ENCODE measurements at regions not wholly inside any gene's neighbourhood (a gene's known extent, or its start where the extent isn't known, plus 50 kb on each side); places are given as distances from the start of the nearest gene placed in this dataset.

- Histone ChIP-seq H3K27me3 (ENCODE audit: control insufficient read depth, insufficient read depth) (no peaks in the 10 kb centered on the region), H3K4me3 (ENCODE audit: low read length) (no peak overlapping the region), H3K9me3 (ENCODE audit: control insufficient read depth, low read length) (no peaks in the 10 kb centered on the region), H3K27ac (ENCODE audit: low read length) (no peak overlapping the region), H3K4me1 (ENCODE audit: control insufficient read depth, insufficient read depth, low read length) (no peaks in the 10 kb centered on the region)
- DNase-seq = no peak
- no peak for ATAC-seq
- intact Hi-C loops (cut with DNase I) = no loop called here
These were observed 329.3 kb upstream of the NR5A2 start for GRCh38 chr1:199698222-199698621.

- 79% methylated on average over 4 of the region's 4 CpGs for WGBS
- Histone ChIP-seq H3K9me3 (ENCODE audit: control insufficient read depth, low read length) (no peaks in the 10 kb centered on the region), H3K4me1 (ENCODE audit: control insufficient read depth, insufficient read depth, low read length) (no peaks in the 10 kb centered on the region), H3K27me3 (ENCODE audit: control insufficient read depth, insufficient read depth) (no peaks in the 10 kb centered on the region), H3K27ac (ENCODE audit: low read length) (no peak overlapping the region), H3K4me3 (ENCODE audit: low read length) (no peak overlapping the region)
- intact Hi-C loops (cut with DNase I) = no loop called here
- DNase-seq = no peak
- no peak for ATAC-seq
These were observed 327.0 kb upstream of the NR5A2 start for GRCh38 chr1:199700551-199700950.

- no peak overlapping the region for H3K4me3 ChIP-seq (ENCODE audit: low read length)
- no peaks in the 10 kb centered on the region for H3K27me3 ChIP-seq (ENCODE audit: control insufficient read depth, insufficient read depth)
- WGBS = 80% methylated on average over 2 of the region's 2 CpGs
- DNase-seq (no peak), ATAC-seq (no peak)
- intact Hi-C loops (cut with DNase I) = no loop called here
- H3K4me1 ChIP-seq (ENCODE audit: control insufficient read depth, insufficient read depth, low read length) = no peaks in the 10 kb centered on the region
- no peak overlapping the region for H3K27ac ChIP-seq (ENCODE audit: low read length)
- no peaks in the 10 kb centered on the region for H3K9me3 ChIP-seq (ENCODE audit: control insufficient read depth, low read length)
These were observed 325.8 kb upstream of the NR5A2 start for GRCh38 chr1:199701726-199702125.

DNA sequence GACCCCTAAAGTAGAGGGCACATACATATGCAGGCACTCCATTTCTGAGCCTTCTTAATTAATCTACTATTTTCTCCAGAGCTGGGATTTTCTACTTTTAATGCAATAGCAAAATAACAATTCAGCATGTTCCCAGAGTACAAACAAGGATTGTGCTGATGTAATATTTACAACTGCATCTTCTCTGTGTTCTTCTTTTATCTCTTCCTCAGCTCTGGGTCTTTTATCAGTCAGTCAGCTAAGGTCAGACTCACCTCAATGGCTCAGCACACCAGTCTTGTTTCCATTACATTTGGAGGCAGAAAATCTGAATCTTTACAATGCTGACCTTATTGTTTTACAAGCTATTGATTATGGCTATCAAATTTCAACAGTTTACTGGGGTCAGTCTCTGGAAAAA is 323.3 kb upstream of the NR5A2 start:
- no peak for ATAC-seq

DNA sequence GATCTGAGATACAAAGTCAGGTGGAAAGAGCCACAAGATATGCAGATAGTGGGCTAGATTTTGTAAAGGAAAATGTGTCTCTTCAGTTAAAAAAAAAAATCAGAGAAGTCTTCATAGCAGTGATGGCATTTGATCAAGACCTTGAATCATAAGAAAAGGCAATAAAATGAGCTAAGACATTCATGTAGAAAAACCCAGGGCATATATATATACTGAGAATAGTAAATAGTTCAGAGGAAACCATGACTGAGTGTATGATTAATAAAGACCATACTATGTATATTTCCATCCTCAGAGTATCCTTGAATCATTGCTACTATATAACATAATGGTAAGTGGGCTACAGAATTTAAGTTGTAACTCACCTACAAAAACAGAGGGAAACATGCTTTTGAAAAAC is 321.7 kb upstream of the NR5A2 start:
- Histone ChIP-seq H3K9me3 (ENCODE audit: control insufficient read depth, low read length) (no peaks in the 10 kb centered on the region), H3K27ac (ENCODE audit: low read length) (no peak overlapping the region), H3K4me1 (ENCODE audit: control insufficient read depth, insufficient read depth, low read length) (no peaks in the 10 kb centered on the region), H3K4me3 (ENCODE audit: low read length) (no peak overlapping the region), H3K27me3 (ENCODE audit: control insufficient read depth, insufficient read depth) (no peaks in the 10 kb centered on the region)
- DNase-seq (no peak), ATAC-seq (no peak)
- intact Hi-C loops (cut with DNase I) = no loop called here

More for the DNA sequence above, 323.3 kb upstream of the NR5A2 start:
- no peak overlapping the region for H3K4me3 ChIP-seq (ENCODE audit: low read length)
- H3K27ac ChIP-seq (ENCODE audit: low read length) = no peak overlapping the region
- intact Hi-C loops (cut with DNase I) = no loop called here
- H3K9me3 ChIP-seq (ENCODE audit: control insufficient read depth, low read length) = no peaks in the 10 kb centered on the region
- H3K27me3 ChIP-seq (ENCODE audit: control insufficient read depth, insufficient read depth) = no peaks in the 10 kb centered on the region
- H3K4me1 ChIP-seq (ENCODE audit: control insufficient read depth, insufficient read depth, low read length) = no peaks in the 10 kb centered on the region
- no peak for DNase-seq

- no peaks in the 10 kb centered on the region for H3K9me3 ChIP-seq (ENCODE audit: control insufficient read depth, low read length)
- intact Hi-C loops (cut with DNase I) = no loop called here
- WGBS = 86% methylated on average over 3 of the region's 5 CpGs
- DNase-seq = no peak
- H3K27ac ChIP-seq (ENCODE audit: low read length) = no peak overlapping the region
- H3K4me3 ChIP-seq (ENCODE audit: low read length) = no peak overlapping the region
- no peaks in the 10 kb centered on the region for H3K27me3 ChIP-seq (ENCODE audit: control insufficient read depth, insufficient read depth)
- ATAC-seq = no peak
- H3K4me1 ChIP-seq (ENCODE audit: control insufficient read depth, insufficient read depth, low read length) = no peaks in the 10 kb centered on the region
These were observed 320.5 kb upstream of the NR5A2 start for GRCh38 chr1:199706826-199707606.

DNA sequence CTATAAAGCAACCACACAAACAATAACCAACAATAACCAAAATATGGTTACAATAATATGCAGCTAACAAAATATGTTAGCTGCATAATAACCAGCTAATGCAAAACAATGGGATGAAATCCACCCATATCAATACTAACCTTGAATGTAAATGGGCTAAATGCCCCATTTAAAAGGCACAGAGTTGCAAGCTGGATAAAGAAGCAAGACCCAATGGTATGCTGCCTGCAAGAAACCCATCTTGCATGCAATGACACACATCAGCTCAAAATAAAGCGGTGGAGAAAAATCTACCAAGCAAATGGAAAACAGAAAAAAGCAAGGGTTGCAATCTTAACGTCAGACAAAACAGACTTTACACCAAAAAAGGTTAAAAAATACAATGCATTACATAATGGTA is 316.5 kb upstream of the NR5A2 start:
- 88% methylated on average over 2 of the region's 2 CpGs for WGBS
- H3K27ac ChIP-seq (ENCODE audit: low read length) = no peak overlapping the region
- DNase-seq (no peak), ATAC-seq (no peak)
- intact Hi-C loops (cut with DNase I) = no loop called here
- H3K4me1 ChIP-seq (ENCODE audit: control insufficient read depth, insufficient read depth, low read length) = no peaks in the 10 kb centered on the region
- H3K27me3 ChIP-seq (ENCODE audit: control insufficient read depth, insufficient read depth) = no peaks in the 10 kb centered on the region
- H3K4me3 ChIP-seq (ENCODE audit: low read length) = no peak overlapping the region
- H3K9me3 ChIP-seq (ENCODE audit: control insufficient read depth, low read length) = no peaks in the 10 kb centered on the region

DNA sequence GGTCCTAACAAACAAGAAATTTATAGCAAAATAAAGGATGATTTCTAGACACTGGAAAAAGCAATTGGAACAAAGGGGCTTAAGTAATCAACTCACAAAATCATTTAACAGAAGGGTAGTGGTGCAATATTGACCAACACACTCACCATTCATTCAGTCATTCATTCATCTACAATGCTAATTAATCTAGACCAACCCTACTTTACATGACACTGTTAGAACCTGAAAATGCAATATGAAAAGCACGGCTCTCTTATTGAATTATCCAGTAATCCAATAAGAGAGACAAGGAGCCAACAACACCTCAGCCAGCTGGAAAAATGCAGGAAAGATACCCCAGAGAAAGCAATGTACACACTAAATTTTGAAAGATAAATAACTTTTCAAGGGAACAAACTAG is 310.8 kb upstream of the NR5A2 start:
- H3K27me3 ChIP-seq (ENCODE audit: control insufficient read depth, insufficient read depth) = no peaks in the 10 kb centered on the region
- ATAC-seq (no peak), DNase-seq (no peak)
- no peak overlapping the region for H3K4me3 ChIP-seq (ENCODE audit: low read length)
- no peaks in the 10 kb centered on the region for H3K4me1 ChIP-seq (ENCODE audit: control insufficient read depth, insufficient read depth, low read length)
- no peak overlapping the region for H3K27ac ChIP-seq (ENCODE audit: low read length)
- no peaks in the 10 kb centered on the region for H3K9me3 ChIP-seq (ENCODE audit: control insufficient read depth, low read length)
- intact Hi-C loops (cut with DNase I) = no loop called here
- 85% methylated on average over 1 of the region's 1 CpG for WGBS

GRCh38 chr1:199719156-199719842 is 308.2 kb upstream of the NR5A2 start:
- H3K27me3 ChIP-seq (ENCODE audit: control insufficient read depth, insufficient read depth) = no peaks in the 10 kb centered on the region
- WGBS = 60% methylated on average over 3 of the region's 3 CpGs
- no peak overlapping the region for H3K4me3 ChIP-seq (ENCODE audit: low read length)
- DNase-seq = no peak
- no peaks in the 10 kb centered on the region for H3K4me1 ChIP-seq (ENCODE audit: control insufficient read depth, insufficient read depth, low read length)
- H3K9me3 ChIP-seq (ENCODE audit: control insufficient read depth, low read length) = no peaks in the 10 kb centered on the region
- intact Hi-C loops (cut with DNase I) = no loop called here
- H3K27ac ChIP-seq (ENCODE audit: low read length) = no peak overlapping the region
- no peak for ATAC-seq

- Histone ChIP-seq H3K27ac (ENCODE audit: low read length) (no peak overlapping the region), H3K4me1 (ENCODE audit: control insufficient read depth, insufficient read depth, low read length) (no peaks in the 10 kb centered on the region), H3K4me3 (ENCODE audit: low read length) (no peak overlapping the region), H3K9me3 (ENCODE audit: control insufficient read depth, low read length) (no peaks in the 10 kb centered on the region), H3K27me3 (ENCODE audit: control insufficient read depth, insufficient read depth) (no peaks in the 10 kb centered on the region)
- no peak for DNase-seq
- 1% methylated on average over 2 of the region's 2 CpGs for WGBS
- no peak for ATAC-seq
- intact Hi-C loops (cut with DNase I) = no loop called here
These were observed 307.0 kb upstream of the NR5A2 start for GRCh38 chr1:199720496-199720895.

DNA sequence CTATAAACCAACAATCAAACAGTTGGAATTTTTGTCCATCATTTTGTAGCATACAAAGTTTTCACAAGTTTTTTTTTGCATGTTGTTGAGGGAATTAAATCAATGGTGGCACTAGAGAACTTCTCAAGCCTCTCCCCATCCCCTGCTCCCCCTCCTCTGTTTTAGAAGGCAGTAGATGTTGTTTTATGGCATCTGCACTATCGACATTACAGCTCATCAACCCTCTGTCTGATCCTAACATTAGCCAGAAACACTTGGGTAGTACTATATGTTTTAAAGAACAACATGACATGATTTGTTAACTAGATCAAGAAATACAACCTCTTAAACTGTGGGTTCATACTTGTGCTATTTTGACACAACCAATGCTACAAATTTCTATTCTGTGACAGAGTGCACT is 306.5 kb upstream of the NR5A2 start:
- Histone ChIP-seq H3K27ac (ENCODE audit: low read length) (no peak overlapping the region), H3K9me3 (ENCODE audit: control insufficient read depth, low read length) (no peaks in the 10 kb centered on the region), H3K4me1 (ENCODE audit: control insufficient read depth, insufficient read depth, low read length) (no peaks in the 10 kb centered on the region), H3K27me3 (ENCODE audit: control insufficient read depth, insufficient read depth) (no peaks in the 10 kb centered on the region), H3K4me3 (ENCODE audit: low read length) (no peak overlapping the region)
- 70% methylated on average over 1 of the region's 1 CpG for WGBS
- ATAC-seq = no peak
- no peak for DNase-seq
- intact Hi-C loops (cut with DNase I) = no loop called here

Measured in right cardiac atrium (tissue), 5 donors.